Amniotic stem cell (primary cell): ENCODE measurements at regions not wholly inside any gene's neighbourhood (a gene's known extent, or its start where the extent isn't known, plus 50 kb on each side); places are given as distances from the start of the nearest gene placed in this dataset.
A peak's percentile ranks its signal among the peaks of the same experiment; 100 is the strongest.
"Not testable (repeated sequence)": the region's sequence is repeated elsewhere in the genome, so short reads cannot be mapped to it uniquely, and the experiment has no call there.

Experiments
- DNase-seq: peaks from one replicate; lab custom pipeline; 2025; lab: John Stamatoyannopoulos, UW

DNA sequence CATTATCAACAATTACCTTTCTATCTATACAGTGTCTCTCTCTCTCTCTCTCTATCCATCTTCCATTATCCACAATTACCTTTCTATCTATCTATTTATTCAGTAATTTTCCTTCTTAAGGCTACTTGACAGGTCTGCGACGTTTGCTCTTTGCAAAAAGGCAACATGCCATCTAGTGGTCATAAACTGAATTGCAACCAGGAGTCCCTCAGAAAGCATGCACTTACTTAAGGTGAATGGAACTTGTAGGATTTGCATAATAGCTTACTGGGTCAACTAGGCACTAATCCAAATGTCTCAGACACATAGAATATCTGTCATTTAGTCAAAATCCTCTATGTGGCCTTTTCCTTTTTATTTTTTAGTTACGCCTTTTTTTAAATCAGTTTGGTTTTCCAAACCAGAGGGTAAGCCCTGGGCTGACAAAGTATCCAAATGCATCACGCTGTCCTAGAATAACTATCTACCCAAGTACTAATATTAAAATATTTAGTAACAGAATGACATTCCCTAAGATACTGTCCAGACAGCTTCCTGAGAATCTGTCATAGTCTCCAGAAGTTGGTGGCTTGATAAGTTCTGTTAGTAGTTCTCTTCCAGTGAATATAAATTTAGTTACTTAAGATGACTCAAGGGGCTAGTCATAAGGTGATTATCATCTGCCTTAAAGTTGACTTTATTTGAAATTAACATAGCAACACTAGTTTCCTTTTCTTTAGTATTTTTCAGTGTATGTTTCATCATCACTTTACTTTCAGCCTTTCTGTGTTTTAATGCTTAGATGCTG, 208.3 kb downstream of the PPP1R3A start:
- DNase-seq = peak; percentile 70

DNA sequence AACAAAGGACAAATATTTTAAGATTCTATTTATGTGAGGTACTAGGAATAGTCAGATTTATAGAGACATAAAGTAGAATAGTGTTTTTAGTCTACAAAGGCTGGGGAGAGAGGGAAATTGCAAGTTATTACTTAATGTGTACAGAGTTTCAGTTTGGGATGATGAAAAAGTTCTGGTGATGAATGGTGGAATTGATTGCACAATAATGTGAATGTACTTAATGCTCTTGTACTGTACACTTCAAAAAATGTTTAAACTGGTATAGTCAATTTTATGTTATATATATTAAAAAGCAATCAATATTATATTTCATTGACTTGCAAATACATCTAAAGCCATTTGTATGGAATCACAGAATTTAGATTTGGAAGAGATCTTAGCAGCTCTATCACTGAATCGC, 213.4 kb downstream of the PPP1R3A start:
- DNase-seq = no peak

DNA sequence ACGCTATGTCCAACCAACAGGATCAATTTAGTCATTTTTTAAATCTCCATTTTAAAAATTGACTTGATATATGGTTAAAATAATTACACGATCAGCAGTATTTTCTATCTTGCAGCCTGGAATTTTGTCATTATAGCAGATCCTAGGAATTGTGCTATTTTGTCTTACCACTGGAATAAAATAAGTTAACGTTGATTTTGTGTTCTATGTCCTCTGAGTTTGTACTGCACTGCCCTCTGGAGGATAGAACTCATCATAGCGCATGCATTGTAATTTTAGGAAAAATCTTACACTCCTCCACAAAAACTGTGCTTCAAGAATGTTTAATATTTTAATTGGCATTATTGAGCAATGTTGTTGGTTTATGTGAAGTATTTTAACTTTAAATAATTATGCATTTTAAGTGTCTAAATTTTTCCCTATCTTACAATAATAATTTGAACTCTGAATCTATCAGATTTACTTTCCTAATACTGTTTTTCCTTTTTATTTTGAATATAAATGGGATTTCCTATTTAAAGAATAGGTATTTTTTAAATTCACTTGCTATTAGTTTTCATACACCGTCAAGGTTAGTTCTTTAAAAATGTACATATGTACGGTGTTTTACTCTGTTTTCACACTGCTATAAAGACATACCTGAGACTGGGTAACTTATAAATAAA, 220.1 kb downstream of the PPP1R3A start:
- peak; percentile 0 for DNase-seq

DNA sequence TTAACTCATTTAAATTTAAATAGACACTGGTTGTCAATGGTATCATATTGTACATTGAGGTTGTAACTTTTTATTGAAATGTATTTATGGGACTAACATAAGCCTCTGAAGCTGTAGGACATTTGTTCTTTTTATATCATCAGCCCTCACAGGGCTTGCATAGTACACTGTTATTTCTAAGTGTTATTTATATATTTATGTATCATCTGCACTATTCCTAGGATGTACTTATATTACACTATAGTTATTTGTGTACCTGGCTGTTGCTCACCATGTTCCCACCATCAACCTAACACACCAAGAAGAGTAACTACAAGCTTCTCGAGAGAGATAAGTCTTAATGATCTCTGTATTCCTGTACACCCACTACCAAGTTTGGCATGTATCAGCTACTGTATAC, 224.7 kb downstream of the PPP1R3A start:
- DNase-seq = no peak

DNA sequence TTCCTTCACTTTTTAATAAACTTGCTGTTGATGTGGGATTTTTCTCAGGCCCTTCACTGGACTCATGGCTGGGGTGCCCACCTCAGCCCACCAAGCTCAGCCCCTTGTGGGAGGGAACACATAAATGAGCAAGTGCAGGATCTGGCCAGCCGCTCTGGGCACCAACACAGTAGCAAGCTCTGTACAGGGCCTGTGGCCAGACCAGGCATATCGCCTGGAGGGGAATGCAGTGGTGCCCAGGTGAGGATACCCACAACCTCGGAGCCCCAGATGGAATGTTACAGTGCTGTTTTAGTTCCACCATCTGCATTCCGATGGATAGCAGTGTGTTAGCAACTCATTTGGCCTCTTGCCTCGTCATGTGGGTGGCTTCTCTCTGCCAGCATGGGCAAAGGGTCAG, 234.6 kb downstream of the PPP1R3A start:
- DNase-seq = no peak

DNA sequence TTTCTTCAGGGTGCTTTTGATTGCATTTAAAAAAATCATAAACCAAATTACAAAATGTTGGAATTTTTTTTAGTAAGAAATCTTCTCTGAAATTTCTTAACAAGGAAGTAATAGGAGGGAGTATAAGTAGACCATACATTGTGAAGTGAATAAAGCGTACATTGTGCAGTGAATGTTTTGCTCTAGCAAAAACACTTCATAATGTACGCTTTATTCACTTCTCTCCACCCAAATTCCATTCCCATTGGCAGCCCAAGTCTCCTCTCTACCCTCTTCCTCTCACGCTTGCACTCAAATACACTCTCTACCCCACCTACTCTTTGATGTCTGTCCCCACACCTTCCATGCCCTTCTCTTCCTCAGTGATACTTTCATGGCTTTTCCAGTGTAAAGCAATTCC, 241.0 kb downstream of the PPP1R3A start:
- no peak for DNase-seq

DNA sequence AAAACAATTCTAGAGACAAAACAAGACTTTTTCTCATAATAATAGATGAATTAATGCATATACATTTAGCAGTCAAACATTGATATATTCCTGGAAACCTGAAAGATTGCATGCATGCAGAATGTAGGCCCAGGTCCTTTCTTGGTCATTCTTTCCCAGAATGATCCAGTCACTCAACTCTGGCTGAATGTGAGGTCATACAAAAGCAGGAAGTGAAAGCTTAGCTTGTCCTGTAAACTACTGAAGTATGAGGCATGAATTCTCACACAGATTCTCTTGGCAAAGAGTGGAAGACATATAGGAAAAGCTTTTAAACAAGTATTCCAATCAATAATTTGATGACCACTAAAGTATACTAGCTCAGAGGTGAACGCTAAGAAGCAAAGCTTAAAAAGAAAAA, 253.9 kb downstream of the PPP1R3A start:
- DNase-seq = no peak

DNA sequence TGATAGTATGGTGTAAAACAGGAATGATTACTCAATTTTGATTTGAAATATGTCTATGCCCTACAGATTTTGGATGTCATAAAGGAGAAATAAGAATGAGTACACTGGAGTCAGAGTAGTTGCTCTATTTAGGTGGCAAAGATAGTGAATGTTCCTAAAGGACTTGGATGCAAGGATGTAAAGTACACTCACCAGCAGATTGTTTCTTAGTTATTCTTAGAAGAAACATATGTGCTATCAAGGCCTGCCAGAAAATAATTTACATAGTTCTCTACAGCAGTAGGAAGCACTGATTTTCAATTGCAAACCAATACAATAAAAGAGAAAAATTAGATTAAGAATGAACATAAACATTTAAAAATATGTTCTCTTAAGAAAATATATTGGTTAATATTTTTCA, 259.4 kb downstream of the PPP1R3A start:
- no peak for DNase-seq

DNA sequence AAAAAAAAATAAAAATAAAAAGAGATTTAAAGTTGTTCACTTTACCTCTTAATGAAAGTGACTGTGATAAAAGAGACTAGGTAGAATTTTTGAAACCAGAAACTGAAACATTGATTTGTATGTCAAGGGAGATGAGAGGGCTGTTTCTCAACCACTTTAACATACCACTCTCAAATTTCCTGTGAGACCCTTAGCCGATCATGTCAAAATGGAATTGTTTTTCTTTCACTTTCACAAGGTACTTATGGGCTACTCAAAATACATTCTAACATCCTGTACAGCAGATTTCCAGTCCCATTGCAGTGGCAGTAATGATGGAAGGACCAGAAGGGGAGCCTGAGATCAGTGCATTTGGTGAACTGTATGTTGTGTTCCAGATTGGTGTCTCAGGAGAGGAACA, 261.2 kb downstream of the PPP1R3A start:
- no peak for DNase-seq

DNA sequence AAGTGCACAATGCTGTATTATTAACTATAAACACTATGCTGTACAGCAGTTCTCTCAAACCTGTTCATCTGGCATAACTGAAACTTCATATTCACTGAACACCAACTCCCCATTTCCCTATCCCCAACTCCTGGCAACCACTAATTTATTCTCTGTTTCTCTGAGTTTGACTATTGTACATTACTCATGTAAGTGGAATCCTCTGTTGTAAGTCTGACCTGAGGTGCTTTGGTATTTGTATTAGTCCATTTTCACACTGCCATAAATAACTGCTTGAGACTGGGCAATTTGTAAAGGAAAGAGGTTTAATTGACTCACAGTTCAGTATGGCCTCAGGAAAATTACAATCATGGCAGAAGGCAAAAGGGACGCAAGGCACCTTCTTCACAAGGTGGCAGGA, 266.3 kb downstream of the PPP1R3A start:
- DNase-seq = no peak

DNA sequence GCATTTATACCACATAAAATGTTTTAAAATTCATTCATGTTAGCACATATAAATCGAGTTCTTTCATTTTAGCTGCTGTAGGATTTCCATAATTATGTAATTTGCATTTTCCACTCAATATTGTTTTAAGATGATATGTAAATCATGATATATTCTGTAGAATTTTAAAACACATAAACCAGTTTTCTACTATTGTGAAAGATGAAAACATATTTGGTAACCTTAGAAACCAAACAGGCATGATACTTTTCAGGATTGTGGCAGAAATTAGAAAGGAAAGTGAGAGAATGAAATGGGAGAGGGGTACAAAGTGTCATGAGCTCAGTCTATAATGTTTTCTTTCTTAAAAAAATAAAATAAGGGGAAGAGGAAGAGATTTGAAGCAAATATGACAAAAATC, 269.3 kb downstream of the PPP1R3A start:
- no peak for DNase-seq

DNA sequence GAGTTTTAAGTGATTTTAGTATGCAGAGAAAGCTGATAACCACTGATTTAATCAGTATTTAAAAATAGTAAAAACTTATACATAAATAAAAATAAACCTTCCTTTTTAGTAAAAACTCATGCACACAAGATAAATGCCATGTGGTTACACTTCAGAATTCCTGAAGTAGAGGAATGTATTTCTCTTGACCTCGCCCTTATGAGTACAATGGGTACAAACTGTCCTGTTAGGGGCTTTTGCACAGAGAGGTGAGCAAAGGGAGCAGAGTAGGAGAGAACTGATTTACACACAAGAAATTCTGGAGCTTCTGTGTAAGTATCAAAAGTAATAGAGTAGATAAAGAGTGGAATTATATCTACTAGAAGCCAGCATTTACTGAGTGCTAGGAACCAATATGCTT, 279.6 kb downstream of the PPP1R3A start:
- no peak for DNase-seq

DNA sequence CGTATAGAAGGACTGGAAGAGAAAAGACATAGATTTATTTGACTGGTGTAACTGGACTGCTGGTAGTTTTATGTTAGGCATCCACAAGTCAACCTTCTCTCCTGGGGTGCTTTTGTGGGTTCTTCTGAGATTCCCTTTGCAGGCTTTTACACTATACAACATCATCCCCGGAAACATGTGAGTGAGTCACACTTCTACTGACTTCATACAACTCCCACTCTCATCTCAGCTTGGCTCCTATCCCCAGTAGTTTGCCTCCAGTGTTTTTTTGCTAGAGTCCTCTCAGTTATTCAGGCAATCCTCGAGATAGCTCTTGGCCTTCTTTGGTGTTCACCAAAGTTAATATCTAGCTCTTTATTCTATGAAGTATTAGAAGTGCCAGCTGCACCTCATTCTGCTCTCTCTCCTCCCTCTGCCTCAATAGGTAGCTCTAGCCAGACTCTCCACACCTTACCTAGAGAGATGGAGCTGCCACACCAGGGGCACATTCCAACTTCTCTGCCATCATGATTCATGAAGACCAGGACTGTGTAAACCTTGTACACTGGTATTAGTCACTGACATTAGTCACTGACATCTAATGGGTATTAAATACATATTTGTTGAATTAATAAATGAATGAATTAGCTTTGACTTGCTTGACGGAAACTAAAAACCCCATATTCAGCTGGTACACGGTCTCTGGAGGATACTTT, 281.9 kb downstream of the PPP1R3A start:
- DNase-seq = no peak

DNA sequence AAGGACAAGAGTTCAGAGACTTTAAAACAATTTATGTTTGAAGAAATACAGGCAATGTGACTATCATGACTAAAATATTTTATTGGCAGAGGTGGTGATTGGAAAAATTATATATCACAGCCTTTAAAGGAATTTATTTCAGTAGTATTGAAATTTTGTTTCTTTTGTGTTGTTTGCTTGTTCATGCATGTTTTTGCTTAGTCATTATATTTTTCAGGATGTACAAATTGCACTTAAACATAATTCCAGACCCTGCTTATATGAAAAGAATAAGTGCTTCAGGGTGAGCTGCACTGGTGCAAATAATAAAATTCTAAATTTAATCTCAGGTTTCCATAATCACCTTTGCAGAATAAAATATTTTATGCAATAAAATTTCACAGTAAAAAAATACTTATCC, 283.3 kb downstream of the PPP1R3A start:
- no peak for DNase-seq

DNA sequence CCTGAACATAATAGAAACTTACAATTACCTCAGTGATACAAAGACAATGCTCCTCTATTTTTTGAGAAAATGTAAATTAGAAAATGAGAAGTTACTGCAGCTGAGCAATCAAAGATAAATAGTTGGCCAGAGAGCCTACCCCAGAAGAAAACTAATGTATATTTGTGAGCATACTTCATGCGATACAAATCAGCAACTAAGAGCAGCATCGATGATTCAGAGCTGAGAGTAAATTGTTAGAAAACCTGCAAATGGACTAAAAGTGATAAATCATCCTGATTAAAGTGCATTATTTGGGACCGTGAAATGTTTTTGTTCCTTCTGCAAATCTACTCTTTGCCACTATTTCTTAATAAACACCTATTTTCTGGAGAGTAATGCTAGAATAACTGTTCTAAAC, 285.7 kb downstream of the PPP1R3A start:
- DNase-seq = no peak

DNA sequence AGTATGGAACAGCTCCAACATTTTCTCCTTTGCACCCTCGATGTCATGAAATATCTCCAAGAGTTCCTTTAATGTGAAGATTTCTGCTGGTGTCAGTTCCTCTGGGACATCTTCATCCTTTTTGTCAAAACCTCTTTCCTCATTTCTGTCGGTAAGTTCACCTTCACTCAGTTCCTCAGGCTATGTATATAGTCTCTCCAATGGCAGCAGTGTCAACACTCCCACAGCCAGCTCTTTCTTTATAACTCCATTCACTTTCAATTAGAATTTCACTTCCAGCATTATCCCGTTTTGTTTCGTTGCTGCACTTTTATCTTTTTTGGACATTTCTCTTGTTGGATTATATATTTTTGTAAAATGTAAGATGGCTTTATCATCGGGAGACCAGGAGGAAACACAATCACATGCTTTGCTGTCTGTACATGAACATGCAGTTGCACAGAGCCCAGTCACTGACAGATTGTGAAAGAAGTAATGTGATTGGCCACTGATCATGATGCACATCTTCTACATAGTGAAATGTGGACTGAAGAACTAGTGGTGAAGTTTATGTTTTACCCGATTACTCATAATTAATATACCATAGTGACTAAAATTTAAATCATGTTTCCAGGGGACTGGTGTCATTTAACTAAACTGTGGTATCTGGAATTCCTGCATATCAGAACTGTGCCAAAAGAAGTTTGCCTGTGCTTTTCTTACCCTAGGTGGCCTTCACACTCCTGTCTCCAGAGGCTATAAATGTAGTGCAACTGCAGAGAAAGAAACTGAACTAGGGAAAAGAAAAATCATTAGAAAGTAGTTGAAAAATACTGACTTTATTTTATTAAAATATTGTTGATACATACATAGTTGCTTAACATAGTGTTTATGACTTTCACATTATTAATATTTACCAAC, 289.6 kb downstream of the PPP1R3A start:
- DNase-seq = no peak

DNA sequence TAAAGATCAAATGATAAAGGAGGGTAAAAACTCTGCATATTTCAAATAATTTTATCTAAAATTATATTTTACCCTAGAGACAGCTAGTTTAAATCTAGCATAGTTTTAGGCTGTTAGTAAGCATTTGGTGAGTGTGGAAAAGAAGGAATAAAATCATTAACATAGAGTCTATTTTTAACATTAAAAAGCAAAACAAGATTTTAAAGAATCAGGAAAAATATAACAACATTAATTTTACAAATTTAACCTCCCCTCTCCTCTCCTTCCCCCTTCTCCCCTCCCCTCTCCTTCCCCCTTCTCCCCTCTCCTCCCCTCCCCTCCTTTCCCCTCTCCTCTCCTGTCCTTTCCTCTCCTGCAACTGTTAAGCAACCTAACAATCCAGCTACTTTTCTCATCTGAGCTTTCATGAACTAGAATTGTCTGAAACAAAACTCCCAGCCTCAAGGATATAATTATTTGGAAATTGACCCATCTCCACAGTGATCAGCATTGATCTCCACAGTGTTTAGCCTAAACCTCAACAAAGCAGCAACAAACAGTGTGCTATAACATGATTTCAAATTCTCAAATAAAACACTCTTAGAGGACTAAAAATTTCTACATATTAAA, 293.2 kb downstream of the PPP1R3A start:
- DNase-seq = no peak

DNA sequence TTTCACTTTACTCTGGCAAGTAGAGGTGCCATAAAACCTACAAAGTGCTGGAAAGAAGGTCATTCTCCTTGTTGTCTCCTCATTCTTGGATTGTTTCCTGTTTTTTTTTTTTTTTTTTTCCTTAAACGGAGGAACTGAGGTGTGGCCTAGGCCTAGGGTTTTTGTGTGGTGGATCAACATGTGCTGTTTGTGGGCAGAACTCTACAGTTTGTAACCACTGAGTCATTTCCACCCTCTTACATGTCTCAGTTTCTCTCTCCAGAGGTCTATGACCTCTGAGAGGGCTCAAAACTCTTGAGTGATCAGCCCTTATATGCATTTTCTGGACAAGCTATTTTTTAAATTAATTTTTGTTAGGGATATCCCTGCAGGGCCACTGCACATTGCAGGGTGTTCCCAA, 296.0 kb downstream of the PPP1R3A start:
- DNase-seq = no peak

DNA sequence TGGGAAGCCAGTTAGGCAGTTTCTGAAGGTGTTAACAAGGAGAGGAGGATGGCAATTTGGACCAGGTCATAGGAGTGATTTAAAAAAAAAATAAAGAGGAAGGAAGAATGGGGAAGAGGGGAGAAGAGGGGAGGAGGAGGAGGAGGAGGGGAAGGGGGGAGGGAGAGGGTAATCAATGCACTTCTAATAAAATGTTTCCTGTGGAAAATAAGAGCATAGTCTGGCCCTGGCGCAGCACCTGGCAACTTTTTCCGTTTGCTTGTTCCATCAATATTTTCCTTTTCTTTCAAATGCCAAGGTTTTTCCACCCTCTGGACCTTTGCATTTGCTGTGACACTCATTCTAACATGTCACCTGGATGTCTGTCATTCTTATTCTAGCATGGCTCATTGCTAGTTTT, 308.2 kb downstream of the PPP1R3A start:
- no peak for DNase-seq

DNA sequence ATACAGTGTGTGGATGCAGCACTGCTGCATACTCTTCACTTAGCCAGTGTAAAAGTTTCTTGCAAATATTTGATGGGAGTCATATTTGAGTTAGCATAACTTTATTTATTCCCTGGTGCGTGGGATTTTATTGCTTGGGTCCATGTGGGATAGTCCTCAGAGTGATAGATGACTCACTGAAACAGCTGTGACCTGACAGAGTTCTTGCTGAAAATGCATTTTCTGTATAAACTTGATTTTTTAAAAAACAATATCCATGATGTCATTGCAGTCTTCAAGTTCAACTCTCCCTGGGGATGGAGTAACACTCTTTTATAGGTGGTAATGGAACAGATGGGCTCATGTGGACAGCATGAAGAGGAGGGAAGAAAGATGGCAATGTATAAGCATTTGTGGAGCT, 310.0 kb downstream of the PPP1R3A start:
- no peak for DNase-seq

DNA sequence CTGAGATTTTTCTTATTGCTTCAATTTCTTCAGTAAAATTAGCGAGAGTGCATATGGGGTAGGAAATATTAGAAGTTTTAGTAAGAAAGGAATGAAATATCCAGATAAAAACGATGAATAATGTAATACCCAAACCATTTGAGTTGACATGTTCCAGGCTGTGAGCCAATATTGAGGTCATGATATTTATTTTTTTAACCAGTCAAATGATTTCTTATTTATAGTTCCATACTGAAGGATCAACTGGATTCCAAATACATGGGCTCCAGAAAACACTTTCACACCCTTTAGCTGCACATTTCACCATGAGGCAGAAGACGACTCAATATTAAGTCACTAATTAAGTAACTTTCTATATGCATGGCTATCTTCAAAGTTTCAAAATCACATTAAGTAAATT, 312.5 kb downstream of the PPP1R3A start:
- no peak for DNase-seq

DNA sequence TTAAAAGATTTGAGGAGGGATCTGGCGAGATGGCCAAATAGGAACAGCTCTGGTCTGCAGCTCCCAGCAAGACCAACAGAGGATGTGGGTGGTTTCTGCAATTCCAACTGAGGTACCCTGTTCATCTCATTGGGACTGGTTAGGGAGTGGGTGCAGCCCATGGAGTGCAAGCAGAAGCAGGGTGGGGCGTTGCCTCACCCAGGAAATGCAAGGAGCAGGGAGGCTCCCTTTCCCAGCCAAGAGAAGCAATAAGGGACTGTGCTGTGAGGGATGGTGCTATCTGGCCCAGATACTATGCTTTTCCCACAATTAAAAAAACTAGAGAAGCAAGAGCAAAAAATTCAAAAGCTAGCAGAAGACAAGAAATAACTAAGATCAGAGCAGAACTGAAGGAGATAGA, 318.4 kb downstream of the PPP1R3A start:
- not testable (repeated sequence) for DNase-seq
